ENCODE measurements at regions not wholly inside any gene's neighbourhood (a gene's known extent, or its start where the extent isn't known, plus 50 kb on each side); places are given as distances from the start of the nearest gene placed in this dataset.

GRCh38 chr11:34787348-34787747 lies 128.8 kb downstream of the APIP start:
- BruUV-seq (replicated peaks), result no TSS peak
- peak overlapping the region; percentile 55 for H2AFZ ChIP-seq (ENCODE audit: low read depth, low read length, poor library complexity, severe bottlenecking)
- CTCF ChIA-PET, result no interaction called here
- no peaks in the 10 kb centered on the region for H3K79me2 ChIP-seq (ENCODE audit: insufficient read depth, low read length)
- DNase-seq (ENCODE audit: low read depth, low spot score) (no peak), ATAC-seq (no peak)
- intact Hi-C loops (cut with micrococcal nuclease), result no loop called here
- H3K36me3 ChIP-seq (ENCODE audit: control insufficient read depth in 1 of 2, insufficient read depth in 2 of 2, low read length in 2 of 2), result no peaks in the 10 kb centered on the region
- no peaks in the 10 kb centered on the region for H3K9me3 ChIP-seq (ENCODE audit: control insufficient read depth in 1 of 2, insufficient read depth in 1 of 2, low read depth in 1 of 2, low read length in 2 of 2)
- no peak overlapping the region for H3K4me2 ChIP-seq (ENCODE audit: low read length)
- H3K27ac ChIP-seq (ENCODE audit: low read depth, low read length), result no peak overlapping the region
- H3K9me2 ChIP-seq (ENCODE audit: insufficient read depth), result no peaks in the 10 kb centered on the region
- H3K9ac ChIP-seq (ENCODE audit: low read length), result no peak overlapping the region
- H3K4me3 ChIP-seq (replicated peaks in 1 of 2; ENCODE audit: low read depth in 1 of 2, low read length in 2 of 2), result no peak overlapping the region
- peaks cover 0 to 22% of the 10 kb centered on the region in 2 experiments; a peak in 1 of 4 replicates for H3K4me1 ChIP-seq (ENCODE audit: control insufficient read depth in 1 of 2, insufficient read depth in 2 of 2, low read length in 2 of 2)
- no peaks in the 10 kb centered on the region for H3K27me3 ChIP-seq (ENCODE audit: insufficient read depth, low read length)
- TF ChIP-seq POLR2A (IDR thresholded peaks at IDR 0.05; ENCODE audit: borderline replicate concordance, extremely low read depth, insufficient read depth, insufficient read length), result no peak
- no peak for TF ChIP-seq RAD21 (IDR thresholded peaks at IDR 0.05; ENCODE audit: low read depth)
- TF ChIP-seq ELF1 (IDR thresholded peaks at IDR 0.05; ENCODE audit: borderline replicate concordance, low read depth), result no peak
- TF ChIP-seq CEBPB (IDR thresholded peaks at IDR 0.05; ENCODE audit: low read depth), result no peak
- no peak for TF ChIP-seq ATF3 (IDR thresholded peaks at IDR 0.05)
- no peak for TF ChIP-seq YY1 (IDR thresholded peaks at IDR 0.05; ENCODE audit: extremely low read depth, insufficient replicate concordance, low read depth, low read length)
- no peak for TF ChIP-seq ZBTB33 (IDR thresholded peaks at IDR 0.05; ENCODE audit: extremely low read depth, insufficient replicate concordance, low read length)
- no peak for TF ChIP-seq EZH2 (IDR thresholded peaks at IDR 0.05)
- no peak for TF ChIP-seq POLR2AphosphoS5 (IDR thresholded peaks at IDR 0.05; ENCODE audit: low read depth, low read length)
- no peak for TF ChIP-seq ZFX (IDR thresholded peaks at IDR 0.05)
- TF ChIP-seq CTCF (IDR thresholded peaks at IDR 0.05 in 2 of 3, conservative IDR thresholded peaks at IDR 0.05 in 1 of 3; ENCODE audit: borderline replicate concordance in 1 of 3, insufficient read depth in 1 of 3, low read depth in 2 of 3, low read length in 2 of 3), result no peak
- no peak for TF ChIP-seq FOSL1 (IDR thresholded peaks at IDR 0.05; ENCODE audit: low read depth)
- TF ChIP-seq TCF7L2 (IDR thresholded peaks at IDR 0.05; ENCODE audit: borderline replicate concordance, extremely low read depth, insufficient read depth, insufficient read length), result no peak
- no peak for TF ChIP-seq EZH2phosphoT487 (IDR thresholded peaks at IDR 0.05; ENCODE audit: borderline replicate concordance)
- RAD21 ChIA-PET (ENCODE audit: low non-redundant PET in 1 of 2, low total read pairs in 2 of 2, uncharacterized antibody in 2 of 2, unreplicated experiment in 2 of 2), result no interaction called here
- POLR2A ChIA-PET, result no interaction called here
- no peaks in the 10 kb centered on the region for H4K20me1 ChIP-seq (ENCODE audit: insufficient read depth)
